ENCODE measurements at regions not wholly inside any gene's neighbourhood (a gene's known extent, or its start where the extent isn't known, plus 50 kb on each side); places are given as distances from the start of the nearest gene placed in this dataset.

DNA sequence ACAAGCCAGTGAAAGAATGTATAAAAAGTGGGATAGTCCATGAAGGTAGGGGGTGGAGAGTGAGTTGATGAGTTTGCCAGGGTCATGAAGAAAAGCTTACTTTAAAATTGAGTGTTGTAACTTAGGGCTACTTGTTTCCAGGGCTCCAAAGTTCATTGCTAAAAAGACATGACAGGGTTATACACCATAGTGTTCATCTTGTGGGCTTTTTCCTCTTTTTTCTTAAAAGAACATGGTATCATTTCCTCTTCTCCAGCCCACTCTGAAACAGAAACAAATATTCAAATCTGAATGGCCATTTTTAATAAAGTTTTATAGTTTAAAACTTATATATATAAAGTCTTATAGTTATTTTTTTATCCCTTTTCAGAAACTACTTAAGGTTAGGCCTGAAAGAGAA, 115.7 kb upstream of the SMC2 start:
- TF ChIP-seq, protein P1, sequence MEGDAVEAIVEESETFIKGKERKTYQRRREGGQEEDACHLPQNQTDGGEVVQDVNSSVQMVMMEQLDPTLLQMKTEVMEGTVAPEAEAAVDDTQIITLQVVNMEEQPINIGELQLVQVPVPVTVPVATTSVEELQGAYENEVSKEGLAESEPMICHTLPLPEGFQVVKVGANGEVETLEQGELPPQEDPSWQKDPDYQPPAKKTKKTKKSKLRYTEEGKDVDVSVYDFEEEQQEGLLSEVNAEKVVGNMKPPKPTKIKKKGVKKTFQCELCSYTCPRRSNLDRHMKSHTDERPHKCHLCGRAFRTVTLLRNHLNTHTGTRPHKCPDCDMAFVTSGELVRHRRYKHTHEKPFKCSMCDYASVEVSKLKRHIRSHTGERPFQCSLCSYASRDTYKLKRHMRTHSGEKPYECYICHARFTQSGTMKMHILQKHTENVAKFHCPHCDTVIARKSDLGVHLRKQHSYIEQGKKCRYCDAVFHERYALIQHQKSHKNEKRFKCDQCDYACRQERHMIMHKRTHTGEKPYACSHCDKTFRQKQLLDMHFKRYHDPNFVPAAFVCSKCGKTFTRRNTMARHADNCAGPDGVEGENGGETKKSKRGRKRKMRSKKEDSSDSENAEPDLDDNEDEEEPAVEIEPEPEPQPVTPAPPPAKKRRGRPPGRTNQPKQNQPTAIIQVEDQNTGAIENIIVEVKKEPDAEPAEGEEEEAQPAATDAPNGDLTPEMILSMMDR (IDR thresholded peaks at IDR 0.05; ENCODE audit: low read depth, low read length), result no peak
- in situ Hi-C loops (cut with HindIII; ENCODE audit: low sequenced_read_pairs), result no loop called here
- DNase-seq (ENCODE audit: low read depth, low spot score), result no peak
- no peak overlapping the region for H3K4me3 ChIP-seq (ENCODE audit: low read depth, low read length)

DNA sequence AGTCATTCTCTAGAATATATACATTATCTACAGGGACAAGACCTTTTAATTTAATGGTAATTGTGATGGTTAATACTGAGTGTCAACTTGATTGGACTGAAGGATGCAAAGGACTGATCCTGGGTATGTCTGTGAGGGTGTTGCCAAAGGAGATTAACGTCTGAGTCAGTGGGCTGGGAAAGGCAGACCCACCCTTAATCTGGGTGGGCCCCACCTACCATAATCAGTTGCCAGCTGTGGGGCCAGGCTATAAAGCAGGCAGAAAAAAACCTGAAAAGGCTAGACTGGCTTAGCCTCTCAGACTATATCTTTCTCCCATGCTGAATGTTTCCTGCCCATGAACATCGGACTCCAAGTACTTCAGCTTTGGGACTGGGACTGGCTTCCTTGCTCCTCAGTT, 112.2 kb upstream of the SMC2 start:
- H3K4me3 ChIP-seq (ENCODE audit: low read depth, low read length), result no peak overlapping the region
- in situ Hi-C loops (cut with HindIII; ENCODE audit: low sequenced_read_pairs), result no loop called here
- TF ChIP-seq, protein P1 (IDR thresholded peaks at IDR 0.05; ENCODE audit: low read depth, low read length), result no peak
- no peak for DNase-seq (ENCODE audit: low read depth, low spot score)

DNA sequence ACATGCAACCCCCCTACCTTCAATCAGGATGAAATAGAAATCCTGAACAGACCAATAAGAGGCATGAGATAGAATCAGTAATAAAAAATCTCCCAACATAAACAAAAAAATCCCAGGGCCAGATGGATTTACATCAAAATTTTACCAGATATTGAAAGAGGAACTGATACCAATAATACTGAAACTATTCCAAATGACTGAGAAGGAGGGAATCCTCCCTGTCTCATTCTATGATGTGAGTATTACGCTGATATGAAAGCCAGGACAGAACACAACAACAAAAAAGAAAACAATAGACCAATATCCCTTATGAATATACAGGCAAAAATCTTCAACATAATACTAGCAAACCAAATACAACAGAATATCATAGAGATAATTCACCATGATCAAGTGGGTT, 109.0 kb upstream of the SMC2 start:
- H3K4me3 ChIP-seq (ENCODE audit: low read depth, low read length), result no peak overlapping the region
- TF ChIP-seq, protein P1 (IDR thresholded peaks at IDR 0.05; ENCODE audit: low read depth, low read length), result no peak
- in situ Hi-C loops (cut with HindIII; ENCODE audit: low sequenced_read_pairs), result no loop called here
- no peak for DNase-seq (ENCODE audit: low read depth, low spot score)

DNA sequence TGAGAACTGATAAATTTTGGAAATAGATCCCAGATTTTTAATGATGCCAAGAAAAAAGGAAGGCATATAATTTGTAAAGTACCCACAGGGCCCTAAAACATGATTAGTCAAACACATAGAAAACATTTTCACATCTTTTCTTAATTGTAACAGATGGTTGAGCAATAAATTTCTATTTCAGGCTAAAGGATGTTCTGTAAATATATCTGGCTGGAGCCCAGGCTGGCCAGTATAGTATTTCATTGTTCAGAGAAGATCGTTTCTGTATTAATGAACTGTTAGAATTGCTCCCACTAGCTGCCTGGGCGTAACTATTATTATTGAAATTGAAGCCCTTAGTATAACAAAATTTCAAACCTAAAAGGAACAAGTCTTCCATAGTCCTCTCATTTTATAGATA, 105.3 kb upstream of the SMC2 start:
- TF ChIP-seq, protein P1 (IDR thresholded peaks at IDR 0.05; ENCODE audit: low read depth, low read length), result no peak

DNA sequence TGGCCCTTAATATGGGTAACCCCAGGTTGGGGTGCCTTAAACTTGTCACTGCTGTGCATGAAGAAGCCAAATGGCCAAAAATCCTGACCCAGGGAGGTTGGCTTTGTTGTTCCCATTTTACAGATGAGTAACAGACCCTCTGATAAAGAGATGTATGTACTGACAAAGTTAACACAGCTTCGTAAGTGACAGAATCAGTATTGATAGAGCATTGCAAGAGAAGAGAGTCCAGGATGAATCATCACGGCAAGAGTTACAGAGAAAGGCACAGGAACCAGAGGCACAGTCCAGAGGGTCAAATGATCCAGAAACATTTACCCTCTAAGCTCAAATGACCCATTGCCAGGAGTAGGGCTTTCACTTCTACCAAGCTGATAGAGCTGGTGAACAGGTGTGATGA, 103.8 kb upstream of the SMC2 start:
- DNase-seq (ENCODE audit: low read depth, low spot score), result no peak
- in situ Hi-C loops (cut with HindIII; ENCODE audit: low sequenced_read_pairs), result no loop called here
- TF ChIP-seq, protein P1 (IDR thresholded peaks at IDR 0.05; ENCODE audit: low read depth, low read length), result no peak
- H3K4me3 ChIP-seq (ENCODE audit: low read depth, low read length), result no peak overlapping the region

More for the DNA sequence above, 105.3 kb upstream of the SMC2 start:
- H3K4me3 ChIP-seq (ENCODE audit: low read depth, low read length), result no peak overlapping the region
- DNase-seq (ENCODE audit: low read depth, low spot score), result no peak
- in situ Hi-C loops (cut with HindIII; ENCODE audit: low sequenced_read_pairs), result no loop called here

DNA sequence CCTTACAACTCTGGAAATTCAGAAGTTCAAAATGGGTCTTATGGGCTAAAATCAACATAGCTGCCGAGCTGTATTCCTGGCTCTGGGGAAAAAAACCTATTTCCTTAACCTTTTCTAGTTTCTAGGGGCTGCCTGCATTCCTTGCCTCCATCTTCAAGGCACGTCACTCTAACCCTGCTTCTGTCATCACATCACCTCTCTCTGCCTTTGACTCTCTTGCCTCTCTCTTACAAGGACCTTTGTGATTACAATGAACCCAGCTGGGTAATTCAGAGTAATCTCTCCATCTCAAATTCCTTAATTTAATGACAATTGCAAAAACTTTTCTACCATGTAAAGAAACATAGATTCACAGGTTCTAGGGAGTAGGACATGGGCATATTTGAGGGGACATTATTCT, 103.1 kb upstream of the SMC2 start:
- TF ChIP-seq, protein P1 (IDR thresholded peaks at IDR 0.05; ENCODE audit: low read depth, low read length), result no peak
- H3K4me3 ChIP-seq (ENCODE audit: low read depth, low read length), result no peak overlapping the region
- in situ Hi-C loops (cut with HindIII; ENCODE audit: low sequenced_read_pairs), result no loop called here
- DNase-seq (ENCODE audit: low read depth, low spot score), result no peak

DNA sequence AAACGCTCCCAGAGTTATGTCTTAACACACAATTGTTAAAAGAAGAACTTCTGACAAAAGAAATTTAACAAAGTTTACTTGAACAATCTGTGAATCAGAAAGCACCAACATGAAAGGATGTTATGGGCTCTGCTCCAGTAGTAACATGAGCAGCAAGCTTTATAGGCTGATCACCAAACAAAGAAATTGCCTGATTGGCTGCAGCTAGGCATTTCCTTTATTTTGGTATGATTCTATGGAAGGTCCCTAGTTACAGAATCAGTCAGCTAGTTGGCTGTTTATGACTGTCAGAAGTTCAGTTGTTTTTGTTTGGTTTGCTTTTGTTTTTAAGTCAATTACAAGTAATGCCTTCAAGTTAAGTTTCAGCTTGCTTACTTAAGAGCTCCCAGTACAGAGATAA, 102.4 kb upstream of the SMC2 start:
- peak; percentile 10 for DNase-seq (ENCODE audit: low read depth, low spot score)
- H3K4me3 ChIP-seq (ENCODE audit: low read depth, low read length), result no peak overlapping the region
- TF ChIP-seq, protein P1 (IDR thresholded peaks at IDR 0.05; ENCODE audit: low read depth, low read length), result no peak
- in situ Hi-C loops (cut with HindIII; ENCODE audit: low sequenced_read_pairs), result no loop called here

Data from astrocyte of the spinal cord (primary cell).